B cell (primary cell): ENCODE measurements at regions not wholly inside any gene's neighbourhood (a gene's known extent, or its start where the extent isn't known, plus 50 kb on each side); places are given as distances from the start of the nearest gene placed in this dataset.

Experiments used
- ATAC-seq: fragments of 200-7000 bp; cut with Tn5 transposase; one replicate; pipeline ENCODE4 v1.10.0; 2021; ENCODE audit warnings: low read depth, mild to moderate bottlenecking, moderate number of reproducible peaks, moderate library complexity
- CTCF ChIA-PET: fragments of 350-600 bp; sonication (Branson Sonifier 250); formaldehyde crosslinking; loops from one replicate; lab custom pipeline; 2021; ENCODE audit warnings: antibody characterized with exemption, inconsistent platforms; lab: Charles Lee
- POLR2A ChIA-PET: fragments of 350-600 bp; sonication (Branson Sonifier 250); formaldehyde crosslinking; loops from one replicate; lab custom pipeline; 2021; ENCODE audit warnings: antibody characterized with exemption; lab: Charles Lee
- DNase-seq: peaks from one replicate; pipeline ENCODE4 v3.0.0; 2013
- H2AFZ ChIP-seq: 2 replicates; pipeline ENCODE4 v1.6.1; 2012; ENCODE audit warnings: mild to moderate bottlenecking, low read depth, low read length; ENCODE audit not compliant: insufficient read depth, poor library complexity, severe bottlenecking
- H3K27ac ChIP-seq, 2 donors: 1 replicate in 1 of 2; 2 replicates in 1 of 2; pipeline ENCODE4 v1.5.1; 2012 to 2013; ENCODE audit warnings: low read length in 2 of 2, mild to moderate bottlenecking in 2 of 2, moderate library complexity in 1 of 2
- H3K27me3 ChIP-seq, 4 experiments: fragments of 200-600 bp in 1 of 4; sonication (generic) in 1 of 4; replicated peaks in 1 of 4; 1 replicate in 2 of 4; 2 replicates in 2 of 4; pipeline versions ENCODE4 v1.6.1 to v1.7.0; 2013 to 2016; ENCODE audit warnings: low read length in 3 of 4, mild to moderate bottlenecking in 2 of 4, mixed read lengths in 1 of 4, moderate library complexity in 1 of 4; ENCODE audit not compliant: insufficient read depth in 4 of 4, control insufficient read depth in 3 of 4; ENCODE audit errors: control extremely low read depth in 1 of 4
- H3K36me3 ChIP-seq, 2 experiments: replicated peaks in 1 of 2; 1 replicate in 1 of 2; 2 replicates in 1 of 2; pipeline versions ENCODE4 v1.6.1 to v1.7.1; 2013; ENCODE audit warnings: low read length in 1 of 2; ENCODE audit not compliant: insufficient read depth in 2 of 2, control insufficient read depth in 1 of 2; ENCODE audit errors: control extremely low read depth in 1 of 2, extremely low read depth in 1 of 2
- H3K4me1 ChIP-seq, 2 donors: fragments of 200-600 bp in 1 of 2; sonication (generic) in 1 of 2; 1 replicate in 1 of 2; 2 replicates in 1 of 2; pipeline versions ENCODE4 v1.5.1 to v1.6.1; 2013 to 2017; ENCODE audit warnings: low read length in 2 of 2; ENCODE audit not compliant: control insufficient read depth in 2 of 2, insufficient read depth in 2 of 2
- H3K4me2 ChIP-seq: replicated peaks from 2 replicates; pipeline ENCODE3; 2012; ENCODE audit warnings: mild to moderate bottlenecking, low read depth, low read length; ENCODE audit not compliant: poor library complexity, severe bottlenecking
- H3K4me3 ChIP-seq, 5 experiments: fragments of 200-600 bp in 1 of 5; sonication (generic) in 1 of 5; 1 replicate in 3 of 5; 2 replicates in 2 of 5; pipeline versions ENCODE4 v1.5.1 to v1.7.0; 2011 to 2016; ENCODE audit warnings: low read length in 4 of 5, mild to moderate bottlenecking in 4 of 5, low read depth in 2 of 5, control low read depth in 1 of 5, moderate library complexity in 1 of 5; ENCODE audit not compliant: insufficient read depth in 1 of 5; ENCODE audit errors: control extremely low read depth in 1 of 5, extremely low read depth in 1 of 5
- H3K79me2 ChIP-seq: fragments of 200-600 bp; sonication (generic); one replicate; pipeline ENCODE4 v1.6.0; 2016; ENCODE audit warnings: low read length; ENCODE audit not compliant: control insufficient read depth, insufficient read depth
- H3K9ac ChIP-seq: fragments of 200-600 bp; sonication (generic); 2 replicates; pipeline ENCODE4 v1.6.1; 2017; ENCODE audit warnings: mild to moderate bottlenecking, low read length, moderate library complexity
- H3K9me3 ChIP-seq, 3 donors: one replicate each; pipeline versions ENCODE4 v1.6.1 to v1.7.1; 2013; ENCODE audit warnings: low read length in 2 of 3; ENCODE audit not compliant: control insufficient read depth in 2 of 3, insufficient read depth in 1 of 3; ENCODE audit errors: control extremely low read depth in 1 of 3
- H4K20me1 ChIP-seq: 2 replicates; pipeline ENCODE4 v1.6.0; 2012; ENCODE audit warnings: mild to moderate bottlenecking, low read length; ENCODE audit not compliant: insufficient read depth, control insufficient read depth, poor library complexity, severe bottlenecking
- H3K27ac Mint-ChIP-seq: one replicate; pipeline ENCODE4 v1.8.0; 2021; ENCODE audit warnings: mixed read lengths
- H3K27me3 Mint-ChIP-seq: one replicate; pipeline ENCODE4 v1.8.0; 2021; ENCODE audit warnings: mixed read lengths
- H3K4me1 Mint-ChIP-seq: one replicate; pipeline ENCODE4 v1.8.0; 2021; ENCODE audit warnings: mixed read lengths
- H3K4me3 Mint-ChIP-seq: one replicate; pipeline ENCODE4 v1.8.0; 2021; ENCODE audit warnings: mixed read lengths
- H3K9me3 Mint-ChIP-seq: one replicate; pipeline ENCODE4 v1.8.0; 2022; ENCODE audit warnings: mixed read lengths; ENCODE audit not compliant: insufficient read depth
- EZH2 ChIP-seq: IDR thresholded peaks from 2 replicates; pipeline ENCODE4 v1.6.1; 2012; ENCODE audit warnings: borderline replicate concordance, low read depth, mild to moderate bottlenecking, moderate library complexity, low read length; ENCODE audit not compliant: insufficient read depth, poor library complexity, severe bottlenecking
- WGBS: methylation state at CpG from one replicate; pipeline ENCODE4 v1.1.5; 2013; ENCODE audit warnings: missing lambda C conversion rate; ENCODE audit not compliant: insufficient coverage; 5-methylcytosine and 5-hydroxymethylcytosine counted together
- intact Hi-C: fragments of 100-400 bp; cut with micrococcal nuclease; formaldehyde crosslinking; loops from one replicate; pipeline ENCODE4 v1.10.0; 2022
- TF ChIP-seq, protein P1 (sequence below): fragments of 200-600 bp; IDR thresholded peaks from one replicate; pipeline ENCODE4 v1.8.0; 2022; ENCODE audit warnings: antibody characterized with exemption, mild to moderate bottlenecking

DNA sequence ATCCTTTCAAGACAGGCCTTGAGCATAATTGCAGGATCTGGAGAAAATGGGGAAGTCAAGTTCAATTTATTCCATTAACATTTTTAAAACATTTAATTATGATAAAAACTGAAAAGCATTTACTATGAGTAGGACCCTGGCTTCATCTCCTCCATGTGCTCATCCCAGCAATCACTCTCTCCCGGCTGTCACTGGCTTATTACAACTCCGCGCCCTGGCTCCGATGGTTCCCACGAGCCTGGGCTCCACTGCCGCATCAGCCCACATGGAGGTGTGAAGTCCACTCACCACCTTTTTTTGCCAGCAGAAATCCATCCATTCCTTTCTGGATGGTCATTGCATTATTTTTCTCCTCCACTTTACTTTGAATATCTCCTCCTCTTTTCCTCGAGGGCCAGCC is 194.4 kb downstream of the EMP1 start:
- Mint-ChIP-seq H3K4me3 (no peak overlapping the region), H3K27ac (no peak overlapping the region), H3K4me1 (no peaks in the 10 kb centered on the region), H3K9me3 (no peaks in the 10 kb centered on the region), H3K27me3 (peaks cover 3% of the 10 kb centered on the region)
- peaks cover 0 to 3% (median 0%) of the 10 kb centered on the region in 3 donors for H3K9me3 ChIP-seq
- no peaks in the 10 kb centered on the region for H3K36me3 ChIP-seq
- H2AFZ ChIP-seq, result no peak overlapping the region
- H3K4me2 ChIP-seq, result no peak overlapping the region
- H3K4me3 ChIP-seq, result no peak overlapping the region
- no peak overlapping the region for H3K27ac ChIP-seq
- H4K20me1 ChIP-seq, result no peaks in the 10 kb centered on the region
- 98% methylated on average over 6 of the region's 7 CpGs for WGBS
- H3K79me2 ChIP-seq, result no peaks in the 10 kb centered on the region
- POLR2A ChIA-PET, result no interaction called here
- DNase-seq, result no peak
- H3K27me3 ChIP-seq, result no peaks in the 10 kb centered on the region
- TF ChIP-seq, protein P1, sequence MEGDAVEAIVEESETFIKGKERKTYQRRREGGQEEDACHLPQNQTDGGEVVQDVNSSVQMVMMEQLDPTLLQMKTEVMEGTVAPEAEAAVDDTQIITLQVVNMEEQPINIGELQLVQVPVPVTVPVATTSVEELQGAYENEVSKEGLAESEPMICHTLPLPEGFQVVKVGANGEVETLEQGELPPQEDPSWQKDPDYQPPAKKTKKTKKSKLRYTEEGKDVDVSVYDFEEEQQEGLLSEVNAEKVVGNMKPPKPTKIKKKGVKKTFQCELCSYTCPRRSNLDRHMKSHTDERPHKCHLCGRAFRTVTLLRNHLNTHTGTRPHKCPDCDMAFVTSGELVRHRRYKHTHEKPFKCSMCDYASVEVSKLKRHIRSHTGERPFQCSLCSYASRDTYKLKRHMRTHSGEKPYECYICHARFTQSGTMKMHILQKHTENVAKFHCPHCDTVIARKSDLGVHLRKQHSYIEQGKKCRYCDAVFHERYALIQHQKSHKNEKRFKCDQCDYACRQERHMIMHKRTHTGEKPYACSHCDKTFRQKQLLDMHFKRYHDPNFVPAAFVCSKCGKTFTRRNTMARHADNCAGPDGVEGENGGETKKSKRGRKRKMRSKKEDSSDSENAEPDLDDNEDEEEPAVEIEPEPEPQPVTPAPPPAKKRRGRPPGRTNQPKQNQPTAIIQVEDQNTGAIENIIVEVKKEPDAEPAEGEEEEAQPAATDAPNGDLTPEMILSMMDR, result no peak
- no peak for TF ChIP-seq EZH2
- H3K9ac ChIP-seq, result no peak overlapping the region
- no peak for ATAC-seq
- CTCF ChIA-PET, result no interaction called here
- H3K4me1 ChIP-seq, result no peaks in the 10 kb centered on the region
- intact Hi-C loops, result no loop called here

DNA sequence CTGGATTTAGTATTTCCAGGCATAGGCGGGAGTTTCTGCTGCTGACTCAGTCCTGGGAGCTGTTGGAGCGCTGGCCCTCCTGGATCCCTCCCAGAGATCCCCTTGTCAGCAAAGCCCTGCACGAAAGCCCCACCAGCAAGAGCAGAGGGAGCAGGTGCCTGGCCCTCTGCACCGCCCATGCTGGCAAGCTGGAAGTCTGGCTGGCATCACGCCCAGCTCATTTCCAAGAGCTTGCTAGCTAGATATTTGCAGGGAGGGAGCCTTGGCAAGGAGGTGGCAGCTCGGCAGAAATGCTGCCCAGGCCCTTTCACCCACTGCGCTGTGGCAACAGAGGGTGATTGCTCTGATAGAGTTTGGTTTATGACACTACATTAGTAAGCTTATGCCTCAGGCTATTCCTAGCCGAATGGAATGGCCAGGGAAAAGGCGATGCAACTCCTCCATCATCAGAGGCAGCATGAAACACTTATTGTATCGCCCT is 193.9 kb downstream of the EMP1 start:
- no peak for TF ChIP-seq EZH2
- TF ChIP-seq, protein P1, result no peak
- CTCF ChIA-PET, result no interaction called here
- H3K36me3 ChIP-seq, result no peaks in the 10 kb centered on the region
- Mint-ChIP-seq H3K27me3 (peaks cover 3% of the 10 kb centered on the region), H3K4me3 (no peak overlapping the region), H3K9me3 (no peaks in the 10 kb centered on the region), H3K4me1 (no peaks in the 10 kb centered on the region), H3K27ac (no peak overlapping the region)
- H3K4me1 ChIP-seq, result no peaks in the 10 kb centered on the region
- no peak overlapping the region for H3K27ac ChIP-seq
- H3K4me2 ChIP-seq, result no peak overlapping the region
- H3K27me3 ChIP-seq, result no peaks in the 10 kb centered on the region
- no peak overlapping the region for H3K4me3 ChIP-seq
- no peaks in the 10 kb centered on the region for H4K20me1 ChIP-seq
- DNase-seq (no peak), ATAC-seq (no peak)
- 60% methylated on average over 6 of the region's 10 CpGs for WGBS
- H2AFZ ChIP-seq, result no peak overlapping the region
- H3K79me2 ChIP-seq, result no peaks in the 10 kb centered on the region
- H3K9me3 ChIP-seq, result peaks cover 0 to 3% (median 0%) of the 10 kb centered on the region in 3 donors
- intact Hi-C loops, result no loop called here
- H3K9ac ChIP-seq, result no peak overlapping the region
- POLR2A ChIA-PET, result no interaction called here
